ENCODE measurements at regions not wholly inside any gene's neighbourhood (a gene's known extent, or its start where the extent isn't known, plus 50 kb on each side); places are given as distances from the start of the nearest gene placed in this dataset.

GRCh38 chr9:90035471-90035870 lies 430.7 kb downstream of the GADD45G start:
- TF ChIP-seq EGR1 (IDR thresholded peaks at IDR 0.05) (no peak), TEAD4 (IDR thresholded peaks at IDR 0.05) (no peak), EP300 (IDR thresholded peaks at IDR 0.05; ENCODE audit: borderline replicate concordance) (no peak)
